Raji (cell line): ENCODE measurements at regions not wholly inside any gene's neighbourhood (a gene's known extent, or its start where the extent isn't known, plus 50 kb on each side); places are given as distances from the start of the nearest gene placed in this dataset.
A peak's percentile ranks its signal among the peaks of the same experiment; 100 is the strongest.

Experiments
- POLR2A ChIP-seq: IDR thresholded peaks from 2 replicates; pipeline ENCODE4 v1.6.1; 2011; ENCODE audit warnings: low read depth, low read length, control low read depth; ENCODE audit not compliant: insufficient read depth

- TF ChIP-seq POLR2A: no peak
Observed at GRCh38 chr2:8232871-8233270, 449.0 kb upstream of the ID2 start.

- no peak for TF ChIP-seq POLR2A
Observed at GRCh38 chr2:8234253-8234652, 447.6 kb upstream of the ID2 start.

- peak; percentile 38; the same call in 1 of the 2 replicates for TF ChIP-seq POLR2A
Observed at GRCh38 chr2:8234757-8235374, 447.0 kb upstream of the ID2 start.

- TF ChIP-seq POLR2A: no peak
Observed at GRCh38 chr2:8235419-8235818, 446.4 kb upstream of the ID2 start.

GRCh38 chr2:8236391-8236790, 445.5 kb upstream of the ID2 start:
- TF ChIP-seq POLR2A: no peak

- TF ChIP-seq POLR2A: no peak
Observed at GRCh38 chr2:8238521-8239230, 443.2 kb upstream of the ID2 start.

GRCh38 chr2:8239531-8240088, 442.2 kb upstream of the ID2 start:
- TF ChIP-seq POLR2A: no peak

- no peak for TF ChIP-seq POLR2A
Observed at GRCh38 chr2:8241317-8241716, 440.5 kb upstream of the ID2 start.

GRCh38 chr2:8242739-8243138, 439.1 kb upstream of the ID2 start:
- no peak for TF ChIP-seq POLR2A

- no peak for TF ChIP-seq POLR2A
Observed at GRCh38 chr2:8243748-8244400, 438.0 kb upstream of the ID2 start.

GRCh38 chr2:8244639-8245038, 437.2 kb upstream of the ID2 start:
- no peak for TF ChIP-seq POLR2A

- TF ChIP-seq POLR2A: no peak
Observed at GRCh38 chr2:8246137-8246536, 435.7 kb upstream of the ID2 start.

GRCh38 chr2:8247905-8248622, 433.8 kb upstream of the ID2 start:
- no peak for TF ChIP-seq POLR2A

- no peak for TF ChIP-seq POLR2A
Observed at GRCh38 chr2:8248623-8248957, 433.3 kb upstream of the ID2 start.

GRCh38 chr2:8249141-8249540, 432.7 kb upstream of the ID2 start:
- no peak for TF ChIP-seq POLR2A

- TF ChIP-seq POLR2A: no peak
Observed at GRCh38 chr2:8249769-8250168, 432.1 kb upstream of the ID2 start.

- no peak for TF ChIP-seq POLR2A
Observed at GRCh38 chr2:8251291-8251690, 430.6 kb upstream of the ID2 start.
